PC-3 (cell line): ENCODE measurements at regions not wholly inside any gene's neighbourhood (a gene's known extent, or its start where the extent isn't known, plus 50 kb on each side); places are given as distances from the start of the nearest gene placed in this dataset.

Experiments
- CTCF ChIP-seq: fragments of 300-600 bp; sonication (generic); conservative IDR thresholded peaks from 2 replicates; pipeline ENCODE4 v1.5.1; 2017; ENCODE audit warnings: antibody characterized with exemption, low read depth, mild to moderate bottlenecking, low read length
- EZH2 ChIP-seq: fragments of 300-600 bp; sonication (generic); IDR thresholded peaks from one replicate; pipeline ENCODE4 v1.6.1; 2017; ENCODE audit warnings: antibody characterized with exemption, mild to moderate bottlenecking, low read length; ENCODE audit not compliant: unreplicated experiment
- EZH2phosphoT487 ChIP-seq: fragments of 300-600 bp; sonication (generic); IDR thresholded peaks from 2 replicates; pipeline ENCODE4 v1.6.1; 2018; ENCODE audit warnings: mild to moderate bottlenecking, antibody characterized with exemption, low read length, borderline replicate concordance

GRCh38 chr2:236936446-236936940 is 149.2 kb upstream of the COPS8 start:
- TF ChIP-seq CTCF (no peak), EZH2 (no peak), EZH2phosphoT487 (no peak)
